GM20000 (cell line): ENCODE measurements at regions not wholly inside any gene's neighbourhood (a gene's known extent, or its start where the extent isn't known, plus 50 kb on each side); places are given as distances from the start of the nearest gene placed in this dataset.
"Not testable (repeated sequence)": the region's sequence is repeated elsewhere in the genome, so short reads cannot be mapped to it uniquely, and the experiment has no call there.

Experiments used
- DNase-seq: peaks from one replicate; pipeline ENCODE4 v3.0.0; 2012; ENCODE audit warnings: low spot score
- CTCF ChIP-seq: IDR thresholded peaks from 2 replicates; pipeline ENCODE4 v1.5.1; 2012; ENCODE audit warnings: mild to moderate bottlenecking, control low read depth; ENCODE audit errors: extremely low read depth, missing control alignments

GRCh38 chr15:38849046-38849445 lies 284.4 kb upstream of the RASGRP1 start:
- TF ChIP-seq CTCF = no peak
- no peak for DNase-seq

- not testable (repeated sequence) for DNase-seq
Measured at GRCh38 chr15:38852188-38852587, 287.6 kb upstream of the RASGRP1 start.

GRCh38 chr15:38853608-38854007 lies 289.0 kb upstream of the RASGRP1 start:
- peak; percentile 6 for TF ChIP-seq CTCF
- peak; percentile 24 for DNase-seq

GRCh38 chr15:38854506-38854905 lies 289.9 kb upstream of the RASGRP1 start:
- no peak for TF ChIP-seq CTCF
- DNase-seq = no peak

DNA sequence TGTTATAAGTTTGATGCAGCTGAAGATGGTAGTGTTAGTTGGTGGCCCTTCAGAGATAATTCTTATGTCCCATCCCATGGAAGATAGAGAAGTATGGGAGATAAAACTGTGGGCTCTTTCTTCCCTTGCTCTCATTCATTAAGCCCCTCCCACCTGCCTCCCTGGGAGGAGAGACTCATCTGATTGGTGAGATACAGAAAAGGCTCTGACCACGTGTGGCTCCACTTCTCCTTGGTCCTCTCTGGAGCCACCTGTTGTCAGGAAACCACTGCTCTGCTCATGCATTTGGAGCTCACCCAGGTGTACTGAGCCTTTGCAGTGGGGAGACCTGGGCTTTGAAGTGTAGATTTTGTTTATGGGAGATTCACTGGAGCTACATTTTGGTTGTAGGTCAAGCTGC lies 293.2 kb upstream of the RASGRP1 start:
- no peak for DNase-seq
- no peak for TF ChIP-seq CTCF

GRCh38 chr15:38859574-38859973 lies 295.0 kb upstream of the RASGRP1 start:
- no peak for DNase-seq
- TF ChIP-seq CTCF = no peak

GRCh38 chr15:38860253-38860652 lies 295.6 kb upstream of the RASGRP1 start:
- no peak for TF ChIP-seq CTCF
- DNase-seq = no peak

- DNase-seq = no peak
Measured at GRCh38 chr15:38860674-38861073, 296.1 kb upstream of the RASGRP1 start.

More at GRCh38 chr15:38860674-38861073, 296.1 kb upstream of the RASGRP1 start:
- TF ChIP-seq CTCF = no peak
